SJCRH30 (cell line): ENCODE measurements at regions not wholly inside any gene's neighbourhood (a gene's known extent, or its start where the extent isn't known, plus 50 kb on each side); places are given as distances from the start of the nearest gene placed in this dataset.

Experiments used
- DNase-seq, 2 experiments: peaks; one replicate each; pipeline ENCODE4 v3.0.0-alpha.2; 2015 to 2020
- H3K27ac ChIP-seq: fragments of 250-450 bp; sonication (Bioruptor Pico); 2 replicates; pipeline ENCODE4 v1.5.1; 2020; ENCODE audit warnings: mild to moderate bottlenecking, moderate library complexity
- H3K27me3 ChIP-seq: fragments of 250-450 bp; sonication (Bioruptor Pico); 2 replicates; pipeline ENCODE4 v1.5.1; 2020; ENCODE audit warnings: mild to moderate bottlenecking, moderate library complexity
- H3K36me3 ChIP-seq: fragments of 250-450 bp; sonication (Bioruptor Pico); 2 replicates; pipeline ENCODE4 v1.5.1; 2020; ENCODE audit warnings: mild to moderate bottlenecking, moderate library complexity
- H3K4me1 ChIP-seq: fragments of 250-450 bp; sonication (Bioruptor Pico); 2 replicates; pipeline ENCODE4 v1.5.1; 2020; ENCODE audit warnings: mild to moderate bottlenecking, moderate library complexity
- H3K4me3 ChIP-seq: fragments of 250-450 bp; sonication (Bioruptor Pico); 2 replicates; pipeline ENCODE4 v1.5.1; 2020; ENCODE audit warnings: mild to moderate bottlenecking, moderate library complexity
- H3K9me3 ChIP-seq: fragments of 250-450 bp; sonication (Bioruptor Pico); replicated peaks from 2 replicates; pipeline ENCODE4 v1.5.1; 2020; ENCODE audit warnings: mild to moderate bottlenecking, moderate library complexity

GRCh38 chr1:63135174-63135512, 187.2 kb upstream of the FOXD3 start:
- Histone ChIP-seq H3K4me3 (no peak overlapping the region), H3K27me3 (0 out of 2 replicates have a peak, but pooled peaks cover 3% of the 10 kb centered on the region), H3K36me3 (no peaks in the 10 kb centered on the region), H3K4me1 (no peaks in the 10 kb centered on the region), H3K9me3 (no peaks in the 10 kb centered on the region), H3K27ac (no peak overlapping the region)
- DNase-seq = no peak

- no peaks in the 10 kb centered on the region for H3K9me3 ChIP-seq
- no peaks in the 10 kb centered on the region for H3K4me1 ChIP-seq
- H3K4me3 ChIP-seq = no peak overlapping the region
- DNase-seq = no peak
- H3K36me3 ChIP-seq = no peaks in the 10 kb centered on the region
- H3K27me3 ChIP-seq = 0 out of 2 replicates have a peak, but pooled peaks cover 3% of the 10 kb centered on the region
- no peak overlapping the region for H3K27ac ChIP-seq
Observed at GRCh38 chr1:63135801-63136200, 186.6 kb upstream of the FOXD3 start.

GRCh38 chr1:63142001-63142400, 180.4 kb upstream of the FOXD3 start:
- no peaks in the 10 kb centered on the region for H3K9me3 ChIP-seq
- H3K27ac ChIP-seq = peak overlapping the region; percentile 24; the same call in 1 of the 2 replicates
- no peaks in the 10 kb centered on the region for H3K27me3 ChIP-seq
- no peak overlapping the region for H3K4me3 ChIP-seq
- H3K4me1 ChIP-seq = no peaks in the 10 kb centered on the region; the same call in 1 of the 2 replicates
- DNase-seq = peak; percentile 32 to 61
- no peaks in the 10 kb centered on the region for H3K36me3 ChIP-seq

- DNase-seq = no peak
Observed at GRCh38 chr1:63143482-63143881, 178.9 kb upstream of the FOXD3 start.

GRCh38 chr1:63147783-63148182, 174.6 kb upstream of the FOXD3 start:
- no peak for DNase-seq
- no peak overlapping the region for H3K4me3 ChIP-seq
- H3K4me1 ChIP-seq = no peaks in the 10 kb centered on the region; the same call in 1 of the 2 replicates
- H3K27me3 ChIP-seq = 0 out of 2 replicates have a peak, but pooled peaks cover 3% of the 10 kb centered on the region
- no peaks in the 10 kb centered on the region for H3K9me3 ChIP-seq
- H3K36me3 ChIP-seq = no peaks in the 10 kb centered on the region
- no peak overlapping the region for H3K27ac ChIP-seq

More at GRCh38 chr1:63143482-63143881, 178.9 kb upstream of the FOXD3 start:
- H3K27ac ChIP-seq = no peak overlapping the region
- no peaks in the 10 kb centered on the region for H3K27me3 ChIP-seq
- H3K9me3 ChIP-seq = no peaks in the 10 kb centered on the region
- H3K36me3 ChIP-seq = no peaks in the 10 kb centered on the region
- H3K4me3 ChIP-seq = no peak overlapping the region
- no peaks in the 10 kb centered on the region; the same call in 1 of the 2 replicates for H3K4me1 ChIP-seq

GRCh38 chr1:63148825-63149645, 173.3 kb upstream of the FOXD3 start:
- H3K27me3 ChIP-seq = 0 out of 2 replicates have a peak, but pooled peaks cover 3% of the 10 kb centered on the region
- DNase-seq = peak; percentile 50 to 77

GRCh38 chr1:63152572-63152971, 169.8 kb upstream of the FOXD3 start:
- H3K4me1 ChIP-seq = no peaks in the 10 kb centered on the region; the same call in 1 of the 2 replicates
- no peaks in the 10 kb centered on the region for H3K36me3 ChIP-seq
- no peak overlapping the region for H3K27ac ChIP-seq
- peak in 1 of 2 experiments; percentile 34 for DNase-seq
- no peak overlapping the region for H3K4me3 ChIP-seq
- no peaks in the 10 kb centered on the region for H3K9me3 ChIP-seq
- 0 out of 2 replicates have a peak, but pooled peaks cover 3% of the 10 kb centered on the region for H3K27me3 ChIP-seq

More at GRCh38 chr1:63148825-63149645, 173.3 kb upstream of the FOXD3 start:
- Histone ChIP-seq H3K9me3 (no peaks in the 10 kb centered on the region), H3K4me1 (no peaks in the 10 kb centered on the region; the same call in 1 of the 2 replicates), H3K36me3 (no peaks in the 10 kb centered on the region), H3K27ac (no peak overlapping the region), H3K4me3 (no peak overlapping the region)

- no peak for DNase-seq
- Histone ChIP-seq H3K9me3 (no peaks in the 10 kb centered on the region), H3K27me3 (0 out of 2 replicates have a peak, but pooled peaks cover 3% of the 10 kb centered on the region), H3K27ac (no peak overlapping the region), H3K4me3 (no peak overlapping the region), H3K36me3 (no peaks in the 10 kb centered on the region), H3K4me1 (peaks cover 5% of the 10 kb centered on the region; the same call in 1 of the 2 replicates)
Observed at GRCh38 chr1:63155437-63155836, 166.9 kb upstream of the FOXD3 start.

- Histone ChIP-seq H3K27ac (no peak overlapping the region), H3K36me3 (no peaks in the 10 kb centered on the region), H3K4me1 (peaks cover 8% of the 10 kb centered on the region; the same call in 1 of the 2 replicates), H3K9me3 (no peaks in the 10 kb centered on the region), H3K27me3 (no peaks in the 10 kb centered on the region), H3K4me3 (no peak overlapping the region)
- no peak for DNase-seq
Observed at GRCh38 chr1:63157085-63157484, 165.3 kb upstream of the FOXD3 start.

GRCh38 chr1:63169057-63169456, 153.3 kb upstream of the FOXD3 start:
- no peak for DNase-seq
- no peaks in the 10 kb centered on the region for H3K36me3 ChIP-seq
- H3K9me3 ChIP-seq = no peaks in the 10 kb centered on the region
- H3K4me3 ChIP-seq = no peak overlapping the region
- no peaks in the 10 kb centered on the region; the same call in 1 of the 2 replicates for H3K27me3 ChIP-seq
- no peaks in the 10 kb centered on the region for H3K4me1 ChIP-seq
- H3K27ac ChIP-seq = no peak overlapping the region

GRCh38 chr1:63173161-63173560, 149.2 kb upstream of the FOXD3 start:
- Histone ChIP-seq H3K27me3 (no peaks in the 10 kb centered on the region; the same call in 1 of the 2 replicates), H3K27ac (no peak overlapping the region), H3K4me1 (no peaks in the 10 kb centered on the region), H3K4me3 (no peak overlapping the region), H3K9me3 (no peaks in the 10 kb centered on the region), H3K36me3 (no peaks in the 10 kb centered on the region)
- DNase-seq = peak; percentile 11 to 55

GRCh38 chr1:63189677-63190076, 132.7 kb upstream of the FOXD3 start:
- H3K9me3 ChIP-seq = no peaks in the 10 kb centered on the region
- H3K4me1 ChIP-seq = no peaks in the 10 kb centered on the region

GRCh38 chr1:63190171-63190570, 132.2 kb upstream of the FOXD3 start:
- no peak for DNase-seq
- Histone ChIP-seq H3K4me3 (no peak overlapping the region), H3K4me1 (no peaks in the 10 kb centered on the region), H3K27ac (no peak overlapping the region), H3K27me3 (no peaks in the 10 kb centered on the region), H3K36me3 (no peaks in the 10 kb centered on the region), H3K9me3 (no peaks in the 10 kb centered on the region)

More at GRCh38 chr1:63189677-63190076, 132.7 kb upstream of the FOXD3 start:
- Histone ChIP-seq H3K27me3 (no peaks in the 10 kb centered on the region), H3K36me3 (no peaks in the 10 kb centered on the region), H3K4me3 (no peak overlapping the region), H3K27ac (no peak overlapping the region)
- peak; percentile 13 to 51 for DNase-seq

GRCh38 chr1:63198871-63199394, 123.4 kb upstream of the FOXD3 start:
- Histone ChIP-seq H3K27me3 (peaks cover 4% of the 10 kb centered on the region), H3K9me3 (no peaks in the 10 kb centered on the region), H3K4me1 (no peaks in the 10 kb centered on the region), H3K27ac (no peak overlapping the region), H3K36me3 (no peaks in the 10 kb centered on the region), H3K4me3 (no peak overlapping the region)
- DNase-seq = no peak

- Histone ChIP-seq H3K27me3 (peaks cover 4% of the 10 kb centered on the region), H3K36me3 (no peaks in the 10 kb centered on the region), H3K4me1 (no peaks in the 10 kb centered on the region), H3K4me3 (no peak overlapping the region), H3K27ac (no peak overlapping the region), H3K9me3 (no peaks in the 10 kb centered on the region)
- no peak for DNase-seq
Observed at GRCh38 chr1:63199706-63200335, 122.5 kb upstream of the FOXD3 start.
